ENCODE measurements at regions not wholly inside any gene's neighbourhood (a gene's known extent, or its start where the extent isn't known, plus 50 kb on each side); places are given as distances from the start of the nearest gene placed in this dataset.

- TF ChIP-seq, protein P1, sequence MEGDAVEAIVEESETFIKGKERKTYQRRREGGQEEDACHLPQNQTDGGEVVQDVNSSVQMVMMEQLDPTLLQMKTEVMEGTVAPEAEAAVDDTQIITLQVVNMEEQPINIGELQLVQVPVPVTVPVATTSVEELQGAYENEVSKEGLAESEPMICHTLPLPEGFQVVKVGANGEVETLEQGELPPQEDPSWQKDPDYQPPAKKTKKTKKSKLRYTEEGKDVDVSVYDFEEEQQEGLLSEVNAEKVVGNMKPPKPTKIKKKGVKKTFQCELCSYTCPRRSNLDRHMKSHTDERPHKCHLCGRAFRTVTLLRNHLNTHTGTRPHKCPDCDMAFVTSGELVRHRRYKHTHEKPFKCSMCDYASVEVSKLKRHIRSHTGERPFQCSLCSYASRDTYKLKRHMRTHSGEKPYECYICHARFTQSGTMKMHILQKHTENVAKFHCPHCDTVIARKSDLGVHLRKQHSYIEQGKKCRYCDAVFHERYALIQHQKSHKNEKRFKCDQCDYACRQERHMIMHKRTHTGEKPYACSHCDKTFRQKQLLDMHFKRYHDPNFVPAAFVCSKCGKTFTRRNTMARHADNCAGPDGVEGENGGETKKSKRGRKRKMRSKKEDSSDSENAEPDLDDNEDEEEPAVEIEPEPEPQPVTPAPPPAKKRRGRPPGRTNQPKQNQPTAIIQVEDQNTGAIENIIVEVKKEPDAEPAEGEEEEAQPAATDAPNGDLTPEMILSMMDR (IDR thresholded peaks at IDR 0.05): no peak
- no peak for TF ChIP-seq POLR2A (IDR thresholded peaks at IDR 0.05)
- no peak for TF ChIP-seq EP300 (IDR thresholded peaks at IDR 0.05)
Observed at GRCh38 chr11:76266286-76267100, 60.2 kb upstream of the WNT11 start.
